ENCODE measurements at regions not wholly inside any gene's neighbourhood (a gene's known extent, or its start where the extent isn't known, plus 50 kb on each side); places are given as distances from the start of the nearest gene placed in this dataset.

DNA sequence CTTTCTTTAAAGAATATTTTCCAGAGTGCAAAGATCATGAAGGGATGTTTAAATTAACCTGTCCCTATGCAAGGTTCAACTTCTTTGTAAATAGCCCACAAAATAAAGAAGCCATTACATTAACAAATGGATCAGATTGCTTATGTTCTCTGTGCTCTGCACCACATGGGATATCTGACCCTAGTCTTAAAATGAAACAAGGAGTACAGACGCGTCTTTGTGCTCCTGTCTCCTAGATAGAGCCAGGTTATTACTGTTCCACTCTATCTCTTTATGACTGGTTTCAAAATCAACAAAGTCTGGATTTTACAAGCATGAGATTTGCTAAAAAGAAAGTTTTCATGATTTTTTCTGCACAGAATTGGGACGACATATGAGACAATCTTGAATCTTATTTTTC is 339.4 kb downstream of the KLF12 start:
- WGBS, 2 experiments = 95 to 100% methylated on average over 3 of the region's 3 CpGs
- Histone ChIP-seq H3K4me1 (ENCODE audit: control insufficient read depth, insufficient read depth, low read length) (no peaks in the 10 kb centered on the region), H3K4me3 (ENCODE audit: insufficient read depth, low read depth, low read length) (no peak overlapping the region), H3K36me3 (ENCODE audit: control insufficient read depth, insufficient read depth, low read length) (no peaks in the 10 kb centered on the region), H3K27ac (ENCODE audit: insufficient read depth, low read depth, low read length, poor library complexity, severe bottlenecking) (no peak overlapping the region), H3K9me3 (ENCODE audit: control insufficient read depth, low read length) (no peaks in the 10 kb centered on the region), H3K27me3 (ENCODE audit: control insufficient read depth, insufficient read depth, low read length, poor library complexity, severe bottlenecking) (no peaks in the 10 kb centered on the region)

DNA sequence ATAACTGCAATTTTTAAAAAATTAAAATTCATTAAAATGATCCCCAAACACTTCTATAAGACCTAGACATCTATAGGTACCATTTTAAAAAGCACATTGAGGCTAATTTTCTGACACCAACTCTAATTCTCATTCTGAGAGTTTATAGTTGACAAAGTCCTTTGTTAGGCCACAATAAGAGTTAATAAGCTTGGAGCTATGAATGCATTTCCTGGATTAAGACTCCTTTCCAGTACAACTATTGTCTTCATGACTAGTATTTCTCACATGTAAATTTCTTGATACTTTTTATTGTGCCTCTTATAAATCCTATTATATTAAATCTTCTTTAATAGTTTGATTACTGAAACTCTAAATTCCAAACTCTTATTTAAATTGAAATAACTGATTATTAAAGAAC is 340.8 kb downstream of the KLF12 start:
- Histone ChIP-seq H3K9me3 (ENCODE audit: control insufficient read depth, low read length) (no peaks in the 10 kb centered on the region), H3K4me3 (ENCODE audit: insufficient read depth, low read depth, low read length) (no peak overlapping the region), H3K36me3 (ENCODE audit: control insufficient read depth, insufficient read depth, low read length) (no peaks in the 10 kb centered on the region), H3K27ac (ENCODE audit: insufficient read depth, low read depth, low read length, poor library complexity, severe bottlenecking) (no peak overlapping the region), H3K27me3 (ENCODE audit: control insufficient read depth, insufficient read depth, low read length, poor library complexity, severe bottlenecking) (no peaks in the 10 kb centered on the region), H3K4me1 (ENCODE audit: control insufficient read depth, insufficient read depth, low read length) (no peaks in the 10 kb centered on the region)

DNA sequence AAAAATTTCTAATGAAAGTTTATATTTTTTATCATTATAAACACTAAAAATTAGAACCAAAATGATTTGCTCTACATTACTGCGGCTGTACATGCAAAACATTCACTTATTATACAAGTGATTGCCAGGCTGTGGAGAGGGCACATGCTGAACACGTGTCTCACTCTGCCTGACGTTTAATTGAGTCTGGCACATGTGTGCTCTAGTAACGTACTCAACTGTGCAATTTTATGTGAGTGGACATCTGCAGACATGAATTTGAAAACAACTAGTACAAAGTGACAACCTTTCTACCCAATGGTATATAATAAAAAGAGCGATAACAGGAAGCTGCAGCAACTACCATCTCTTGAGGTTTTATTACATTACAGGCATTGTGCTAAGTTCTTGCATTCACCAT is 341.4 kb downstream of the KLF12 start:
- H3K9me3 ChIP-seq (ENCODE audit: control insufficient read depth, low read length) = no peaks in the 10 kb centered on the region
- H3K27ac ChIP-seq (ENCODE audit: insufficient read depth, low read depth, low read length, poor library complexity, severe bottlenecking) = no peak overlapping the region
- 98% methylated on average over 5 of the region's 5 CpGs for WGBS, 2 experiments
- no peak overlapping the region for H3K4me3 ChIP-seq (ENCODE audit: insufficient read depth, low read depth, low read length)
- H3K36me3 ChIP-seq (ENCODE audit: control insufficient read depth, insufficient read depth, low read length) = no peaks in the 10 kb centered on the region
- no peaks in the 10 kb centered on the region for H3K4me1 ChIP-seq (ENCODE audit: control insufficient read depth, insufficient read depth, low read length)
- H3K27me3 ChIP-seq (ENCODE audit: control insufficient read depth, insufficient read depth, low read length, poor library complexity, severe bottlenecking) = no peaks in the 10 kb centered on the region

DNA sequence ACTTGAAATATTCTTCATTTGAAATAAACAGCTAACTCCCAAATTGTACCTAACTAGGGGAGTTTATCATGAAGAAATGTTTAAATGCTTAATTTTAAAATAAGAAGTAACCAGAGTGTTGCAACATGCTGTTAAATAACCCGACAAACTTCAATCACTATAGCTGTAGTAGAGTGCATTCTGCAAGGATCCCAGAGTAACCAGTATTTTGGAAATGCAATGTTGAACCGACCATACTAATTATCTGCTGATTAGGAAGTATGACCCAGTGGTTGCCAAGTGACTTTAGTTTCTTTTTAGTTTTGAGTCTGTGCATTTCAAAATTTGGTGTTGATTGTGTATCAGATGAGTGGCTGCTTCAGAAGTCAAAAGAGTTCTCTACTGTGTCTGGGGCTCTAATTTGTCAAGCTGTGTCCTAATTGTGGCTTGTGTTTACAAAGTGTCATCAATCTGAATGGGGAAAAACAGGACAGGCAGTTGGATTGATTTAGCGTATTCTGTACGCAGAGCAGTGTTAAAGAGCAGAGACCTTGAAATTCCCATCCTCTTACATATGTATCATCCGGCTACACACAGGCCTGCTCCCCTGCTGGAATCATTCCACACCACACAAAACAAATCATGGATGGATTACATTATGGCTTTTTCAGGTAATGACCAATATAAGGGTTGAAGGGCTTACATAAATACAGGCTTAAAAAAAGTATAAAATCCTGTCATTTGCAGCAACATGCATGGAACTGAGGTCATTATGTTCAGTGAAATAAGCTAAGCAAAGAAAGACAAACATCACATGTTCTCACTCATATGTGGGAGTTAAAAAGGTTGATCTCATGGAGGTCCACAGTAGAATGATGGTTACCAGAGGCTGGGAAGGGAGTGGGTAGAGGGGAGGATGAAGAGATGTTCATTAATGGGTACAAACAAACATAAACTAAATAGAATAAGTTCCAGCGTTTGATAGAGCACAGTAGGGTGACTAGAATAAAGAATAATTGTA is 351.5 kb downstream of the KLF12 start:
- Histone ChIP-seq H3K4me1 (ENCODE audit: control insufficient read depth, insufficient read depth, low read length) (no peaks in the 10 kb centered on the region), H3K27ac (ENCODE audit: insufficient read depth, low read depth, low read length, poor library complexity, severe bottlenecking) (no peak overlapping the region), H3K4me3 (ENCODE audit: insufficient read depth, low read depth, low read length) (no peak overlapping the region)

DNA sequence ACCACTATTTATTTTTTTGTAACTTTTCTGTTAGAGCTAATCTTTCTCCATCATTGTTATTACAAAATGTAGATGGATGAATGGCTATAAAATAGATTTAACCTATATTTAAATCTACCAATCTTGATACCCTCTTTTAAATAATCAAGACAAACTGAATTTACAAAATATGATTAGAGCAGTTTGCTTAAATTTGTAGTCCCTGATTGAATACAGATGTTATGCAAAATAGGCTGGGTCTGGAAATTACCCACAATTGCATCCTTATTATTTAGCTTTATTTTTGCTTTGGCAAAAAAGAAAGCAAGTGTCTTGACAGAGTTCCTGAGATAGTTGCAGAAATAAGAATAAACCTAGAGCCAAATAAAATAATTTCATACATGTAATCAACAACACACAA is 352.8 kb downstream of the KLF12 start:
- Histone ChIP-seq H3K4me3 (ENCODE audit: insufficient read depth, low read depth, low read length) (no peak overlapping the region), H3K27ac (ENCODE audit: insufficient read depth, low read depth, low read length, poor library complexity, severe bottlenecking) (no peak overlapping the region), H3K4me1 (ENCODE audit: control insufficient read depth, insufficient read depth, low read length) (no peaks in the 10 kb centered on the region), H3K27me3 (ENCODE audit: control insufficient read depth, insufficient read depth, low read length, poor library complexity, severe bottlenecking) (no peaks in the 10 kb centered on the region), H3K9me3 (ENCODE audit: control insufficient read depth, low read length) (no peaks in the 10 kb centered on the region), H3K36me3 (ENCODE audit: control insufficient read depth, insufficient read depth, low read length) (no peaks in the 10 kb centered on the region)

More for the DNA sequence above, 351.5 kb downstream of the KLF12 start:
- no peaks in the 10 kb centered on the region for H3K27me3 ChIP-seq (ENCODE audit: control insufficient read depth, insufficient read depth, low read length, poor library complexity, severe bottlenecking)
- 79 to 87% methylated on average over 4 to 5 of the region's 6 CpGs for WGBS, 2 experiments
- H3K9me3 ChIP-seq (ENCODE audit: control insufficient read depth, low read length) = no peaks in the 10 kb centered on the region
- H3K36me3 ChIP-seq (ENCODE audit: control insufficient read depth, insufficient read depth, low read length) = no peaks in the 10 kb centered on the region

DNA sequence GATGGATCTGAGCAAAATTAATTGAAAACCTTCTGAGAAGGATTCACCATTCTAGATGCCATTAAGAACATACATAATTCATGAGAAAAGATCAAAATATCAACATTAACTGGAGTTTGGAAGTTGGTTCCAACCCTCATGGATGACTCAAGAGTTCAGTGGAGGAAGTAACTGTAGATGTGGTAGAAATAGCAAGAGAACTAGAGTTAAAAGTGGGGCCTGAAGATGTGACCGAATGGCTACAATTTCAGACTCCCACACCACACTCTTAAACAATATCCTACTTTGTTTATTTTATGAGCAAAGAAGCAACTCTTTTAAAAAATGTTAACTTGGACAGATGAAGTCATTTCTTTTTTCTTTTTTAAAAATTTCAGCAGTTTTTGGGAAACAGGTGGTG is 354.3 kb downstream of the KLF12 start:
- WGBS, 2 experiments = 83% methylated on average over 1 of the region's 1 CpG; no CpG with 5 or more reads in 1 of the 2 experiments
- Histone ChIP-seq H3K4me1 (ENCODE audit: control insufficient read depth, insufficient read depth, low read length) (no peaks in the 10 kb centered on the region), H3K36me3 (ENCODE audit: control insufficient read depth, insufficient read depth, low read length) (no peaks in the 10 kb centered on the region), H3K27ac (ENCODE audit: insufficient read depth, low read depth, low read length, poor library complexity, severe bottlenecking) (no peak overlapping the region), H3K9me3 (ENCODE audit: control insufficient read depth, low read length) (no peaks in the 10 kb centered on the region), H3K27me3 (ENCODE audit: control insufficient read depth, insufficient read depth, low read length, poor library complexity, severe bottlenecking) (no peaks in the 10 kb centered on the region), H3K4me3 (ENCODE audit: insufficient read depth, low read depth, low read length) (no peak overlapping the region)

DNA sequence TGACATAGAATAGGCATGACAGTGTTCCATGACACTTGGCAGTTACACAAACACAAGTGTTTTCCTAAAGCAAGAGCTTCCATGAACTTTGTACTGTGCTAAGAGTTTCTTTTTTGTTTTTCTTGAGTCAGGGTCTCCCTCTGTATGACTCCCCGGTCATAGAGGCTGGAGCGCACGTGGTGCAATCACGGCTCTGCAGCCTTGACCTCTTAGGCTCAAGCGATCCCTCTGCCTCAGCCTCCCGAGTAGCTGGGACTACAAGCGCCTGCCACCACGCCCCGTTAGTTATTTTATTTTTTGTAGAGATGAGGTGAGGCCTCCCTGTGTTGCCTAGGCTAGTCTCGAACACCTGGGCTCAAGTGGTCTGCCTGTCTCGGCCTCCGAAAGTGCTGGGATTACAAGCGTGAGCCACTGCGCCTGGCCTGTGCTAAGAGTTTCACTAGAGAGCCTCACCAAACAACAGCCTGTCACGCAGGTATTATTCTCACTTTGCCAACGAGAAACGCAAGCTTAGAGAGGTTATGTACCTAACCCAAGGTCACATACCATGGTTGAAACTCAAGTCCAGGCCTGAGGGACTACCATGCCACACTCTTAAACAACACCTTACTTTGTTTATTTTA is 355.9 kb downstream of the KLF12 start:
- Histone ChIP-seq H3K4me1 (ENCODE audit: control insufficient read depth, insufficient read depth, low read length) (no peaks in the 10 kb centered on the region), H3K36me3 (ENCODE audit: control insufficient read depth, insufficient read depth, low read length) (no peaks in the 10 kb centered on the region), H3K27ac (ENCODE audit: insufficient read depth, low read depth, low read length, poor library complexity, severe bottlenecking) (no peak overlapping the region), H3K27me3 (ENCODE audit: control insufficient read depth, insufficient read depth, low read length, poor library complexity, severe bottlenecking) (no peaks in the 10 kb centered on the region), H3K4me3 (ENCODE audit: insufficient read depth, low read depth, low read length) (no peak overlapping the region), H3K9me3 (ENCODE audit: control insufficient read depth, low read length) (no peaks in the 10 kb centered on the region)
- WGBS, 2 experiments = 94 to 95% methylated on average over 17 of the region's 17 CpGs

DNA sequence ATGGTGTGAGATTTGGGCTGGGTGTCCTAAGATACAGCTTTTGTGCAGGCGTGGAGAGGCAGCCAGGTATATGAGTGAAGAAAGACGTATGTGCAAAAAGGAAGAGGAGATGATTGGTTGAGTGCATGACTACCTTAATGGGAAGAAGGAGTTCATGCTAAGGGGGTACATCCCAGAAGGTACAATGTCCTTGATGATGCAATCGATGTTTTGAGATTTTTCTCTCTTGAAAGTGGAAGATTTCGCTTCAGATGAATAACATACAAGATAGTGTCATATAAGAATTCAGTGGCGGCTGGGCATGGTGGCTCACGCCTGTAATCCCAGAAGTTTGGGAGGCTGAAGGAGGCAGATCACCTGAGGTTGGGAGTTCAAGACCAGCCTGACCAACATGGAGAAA is 357.1 kb downstream of the KLF12 start:
- no peak overlapping the region for H3K27ac ChIP-seq (ENCODE audit: insufficient read depth, low read depth, low read length, poor library complexity, severe bottlenecking)
- WGBS, 2 experiments = 91 to 98% methylated on average over 6 of the region's 6 CpGs
- no peaks in the 10 kb centered on the region for H3K4me1 ChIP-seq (ENCODE audit: control insufficient read depth, insufficient read depth, low read length)
- no peak overlapping the region for H3K4me3 ChIP-seq (ENCODE audit: insufficient read depth, low read depth, low read length)
- no peaks in the 10 kb centered on the region for H3K27me3 ChIP-seq (ENCODE audit: control insufficient read depth, insufficient read depth, low read length, poor library complexity, severe bottlenecking)
- H3K9me3 ChIP-seq (ENCODE audit: control insufficient read depth, low read length) = no peaks in the 10 kb centered on the region
- H3K36me3 ChIP-seq (ENCODE audit: control insufficient read depth, insufficient read depth, low read length) = no peaks in the 10 kb centered on the region

DNA sequence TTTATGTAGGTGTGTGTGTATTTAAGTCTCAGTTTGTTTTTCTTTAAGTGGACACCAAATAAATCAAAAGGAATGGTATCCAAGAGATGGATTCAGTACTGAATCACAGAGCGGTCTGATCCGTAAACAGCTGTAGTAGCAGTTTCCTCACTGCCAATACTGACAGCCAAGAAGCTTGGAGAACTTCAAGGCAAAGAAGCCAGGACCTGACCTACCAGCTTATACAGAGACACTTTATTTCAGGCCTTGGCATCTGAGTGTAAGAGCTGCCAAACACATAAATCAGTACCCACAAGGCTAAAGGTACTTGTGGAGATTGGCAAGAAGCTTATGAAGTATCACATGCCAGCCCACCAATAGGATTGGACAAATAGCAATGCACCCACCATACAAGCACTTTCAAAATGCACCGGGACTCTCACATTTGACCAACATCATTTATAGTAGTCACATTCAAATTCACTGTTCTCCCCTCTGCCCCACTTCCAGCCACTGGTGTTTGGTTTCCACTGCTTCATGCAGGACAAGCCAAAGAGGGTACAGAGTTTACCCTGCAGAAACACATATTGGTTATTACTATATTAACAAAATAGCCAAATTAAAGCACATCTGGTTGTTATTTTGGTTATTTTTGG is 357.9 kb downstream of the KLF12 start:
- no peaks in the 10 kb centered on the region for H3K27me3 ChIP-seq (ENCODE audit: control insufficient read depth, insufficient read depth, low read length, poor library complexity, severe bottlenecking)
- H3K36me3 ChIP-seq (ENCODE audit: control insufficient read depth, insufficient read depth, low read length) = no peaks in the 10 kb centered on the region
- 98 to 99% methylated on average over 3 of the region's 3 CpGs for WGBS, 2 experiments
- H3K9me3 ChIP-seq (ENCODE audit: control insufficient read depth, low read length) = no peaks in the 10 kb centered on the region
- H3K27ac ChIP-seq (ENCODE audit: insufficient read depth, low read depth, low read length, poor library complexity, severe bottlenecking) = no peak overlapping the region
- no peaks in the 10 kb centered on the region for H3K4me1 ChIP-seq (ENCODE audit: control insufficient read depth, insufficient read depth, low read length)
- H3K4me3 ChIP-seq (ENCODE audit: insufficient read depth, low read depth, low read length) = no peak overlapping the region

DNA sequence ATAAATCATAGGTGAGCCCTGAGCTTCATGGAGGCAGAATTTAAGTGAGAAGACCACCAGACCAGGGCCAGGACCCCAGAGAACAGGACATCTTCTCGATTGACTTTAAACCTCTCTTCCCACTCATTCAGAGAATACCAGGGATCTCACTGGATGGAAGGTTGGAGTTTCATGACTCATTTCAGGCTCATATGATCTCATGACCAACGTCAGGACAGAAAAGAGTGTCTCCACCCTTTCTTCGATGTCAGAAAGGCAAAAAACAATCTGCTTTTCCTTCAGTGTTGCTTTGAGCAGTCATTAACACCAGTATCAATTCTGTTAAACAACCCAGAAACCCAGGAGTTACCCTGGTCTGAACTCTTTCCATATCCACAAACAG is 361.0 kb downstream of the KLF12 start:
- Histone ChIP-seq H3K36me3 (ENCODE audit: control insufficient read depth, insufficient read depth, low read length) (no peaks in the 10 kb centered on the region), H3K4me3 (ENCODE audit: insufficient read depth, low read depth, low read length) (no peak overlapping the region), H3K4me1 (ENCODE audit: control insufficient read depth, insufficient read depth, low read length) (peaks cover under 1% of the 10 kb centered on the region), H3K27ac (ENCODE audit: insufficient read depth, low read depth, low read length, poor library complexity, severe bottlenecking) (no peak overlapping the region), H3K9me3 (ENCODE audit: control insufficient read depth, low read length) (no peaks in the 10 kb centered on the region), H3K27me3 (ENCODE audit: control insufficient read depth, insufficient read depth, low read length, poor library complexity, severe bottlenecking) (no peaks in the 10 kb centered on the region)
- WGBS, 2 experiments = 92 to 96% methylated on average over 3 of the region's 3 CpGs

Measured in ectodermal cell (in vitro differentiated cells).